HG03108 (cell line): ENCODE measurements at regions not wholly inside any gene's neighbourhood (a gene's known extent, or its start where the extent isn't known, plus 50 kb on each side); places are given as distances from the start of the nearest gene placed in this dataset.
"Not testable (repeated sequence)": the region's sequence is repeated elsewhere in the genome, so short reads cannot be mapped to it uniquely, and the experiment has no call there.

Experiments used
- ATAC-seq: cut with Tn5 transposase; IDR thresholded peaks from one replicate; pipeline ENCODE4 v1.9.1; 2021; ENCODE audit warnings: moderate library complexity; ENCODE audit not compliant: unreplicated experiment

DNA sequence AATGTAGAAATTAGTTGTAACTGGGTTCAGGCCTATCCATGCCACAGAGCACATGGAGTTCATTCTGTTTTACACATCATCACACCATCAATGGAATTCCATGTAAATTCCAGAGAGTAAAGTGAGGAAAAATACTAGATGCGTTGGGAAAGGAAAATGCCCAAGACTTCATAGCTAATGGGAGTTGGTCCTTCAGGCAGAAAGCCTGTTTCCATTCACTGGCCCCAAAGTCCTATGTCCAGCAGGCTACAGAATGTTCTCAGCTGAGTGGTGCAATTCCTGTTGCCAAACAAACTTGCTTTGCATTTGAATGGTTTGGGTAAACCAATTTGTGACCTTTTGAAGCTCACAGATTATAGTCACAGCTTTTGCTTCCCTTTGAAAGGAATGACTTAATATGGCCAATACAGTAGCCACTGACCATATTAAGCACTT, 164.6 kb upstream of the PFN2 start:
- no peak for ATAC-seq

DNA sequence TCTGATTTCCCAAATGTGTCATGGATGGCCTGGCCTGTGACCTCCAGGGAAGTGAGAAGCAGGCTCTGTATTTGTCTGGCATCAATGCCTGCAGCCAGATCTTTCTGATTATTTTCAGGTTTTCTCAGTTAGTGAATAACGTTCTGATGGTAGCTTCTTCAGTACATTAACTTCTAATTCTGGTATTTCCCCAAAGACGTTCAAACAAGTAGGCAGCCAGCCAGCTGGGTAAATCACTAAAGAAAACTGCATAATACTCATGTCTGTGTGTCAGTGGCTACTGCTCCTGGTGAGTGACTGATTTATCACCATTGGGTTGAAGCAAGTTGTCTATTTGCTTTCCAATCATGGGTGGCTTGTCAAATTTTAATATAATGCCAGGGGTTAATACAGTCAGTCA, 162.6 kb upstream of the PFN2 start:
- no peak for ATAC-seq

DNA sequence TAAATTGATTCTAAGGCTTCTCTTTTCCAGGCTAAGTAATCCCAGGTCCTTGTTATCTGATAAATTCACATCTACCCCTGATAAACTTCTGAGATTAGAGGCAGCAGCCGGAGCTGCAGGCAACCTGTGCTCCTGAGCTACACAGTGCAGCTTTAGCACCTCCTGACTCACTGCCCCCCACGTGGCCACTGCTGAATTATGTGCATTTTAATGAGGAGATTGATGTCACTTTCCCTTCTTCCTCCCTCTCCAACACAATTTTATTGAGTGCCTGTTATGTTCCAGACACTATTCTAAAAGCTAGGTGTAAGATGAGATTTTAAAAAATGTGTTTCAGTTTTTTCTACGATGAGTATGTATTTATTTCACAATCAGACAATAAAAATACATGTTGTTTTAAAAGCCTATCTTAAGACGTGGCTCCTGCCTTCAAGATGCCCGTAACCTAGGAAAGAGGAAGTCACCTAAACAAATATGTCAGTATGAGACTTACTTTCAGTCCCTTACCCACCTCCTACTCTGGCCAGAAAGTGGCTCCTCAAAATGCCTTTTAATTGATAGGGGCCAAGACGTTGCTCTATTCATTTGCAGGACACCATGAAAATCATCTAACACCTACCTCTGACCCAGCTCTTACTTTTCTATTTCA, 161.5 kb upstream of the PFN2 start:
- ATAC-seq, result no peak

DNA sequence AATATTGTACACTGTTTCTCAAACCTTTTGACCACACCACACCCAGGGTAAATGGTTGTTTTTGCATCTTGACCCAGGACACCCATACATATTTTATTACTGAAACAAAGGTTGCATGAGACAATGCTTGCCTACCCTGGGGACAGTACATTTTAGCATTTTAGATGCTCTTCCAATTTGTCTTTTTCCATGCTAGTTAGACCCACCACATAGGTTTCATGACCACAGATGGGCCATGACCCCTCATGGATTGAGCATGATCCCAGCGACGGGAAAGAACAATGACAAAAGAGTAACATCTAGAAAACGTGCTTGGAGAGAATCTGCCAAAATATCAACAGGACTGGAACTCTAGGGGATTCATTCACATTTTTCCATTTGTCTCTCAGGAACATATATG, 161.0 kb upstream of the PFN2 start:
- ATAC-seq, result no peak

- ATAC-seq, result no peak
These were observed 159.9 kb upstream of the PFN2 start for GRCh38 chr3:150130404-150131100.

DNA sequence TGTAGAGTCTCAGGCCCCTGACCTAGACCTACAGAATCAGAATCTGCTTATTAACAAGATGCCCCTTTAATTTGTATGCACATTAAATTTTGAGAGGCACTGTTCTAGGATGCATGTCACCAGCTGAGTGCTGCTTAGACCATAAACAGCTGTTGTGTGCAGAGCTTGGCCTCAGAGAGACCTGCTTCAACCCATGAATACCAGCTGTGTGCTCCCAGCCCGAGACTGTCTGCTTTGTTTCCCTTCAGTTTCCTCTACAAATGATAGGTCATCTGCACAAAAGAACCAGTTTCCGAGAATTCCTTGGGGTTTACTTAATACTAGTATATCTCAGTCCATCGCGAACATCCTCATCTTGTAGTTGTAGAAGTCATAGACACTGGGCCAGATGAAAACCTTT, 158.5 kb upstream of the PFN2 start:
- no peak for ATAC-seq

DNA sequence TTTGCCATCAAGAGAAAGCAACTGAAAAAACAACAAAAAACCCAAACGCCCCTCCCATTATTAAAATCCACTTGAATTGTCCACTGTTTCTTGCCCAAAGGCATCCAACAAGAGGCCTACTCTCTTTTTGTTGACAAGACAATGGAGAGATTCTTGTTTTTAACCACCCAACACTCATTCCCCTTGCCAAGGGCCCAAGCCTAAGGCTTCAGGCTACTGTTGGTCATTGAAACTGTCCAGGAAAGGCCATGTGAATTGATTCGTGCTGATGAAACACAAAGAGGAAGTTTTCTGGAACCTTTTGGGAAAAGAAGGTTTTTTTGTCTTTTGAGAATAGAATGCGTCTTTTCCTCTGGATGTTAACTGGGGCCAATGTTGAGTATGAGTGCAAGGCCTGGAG, 157.4 kb upstream of the PFN2 start:
- ATAC-seq, result no peak

DNA sequence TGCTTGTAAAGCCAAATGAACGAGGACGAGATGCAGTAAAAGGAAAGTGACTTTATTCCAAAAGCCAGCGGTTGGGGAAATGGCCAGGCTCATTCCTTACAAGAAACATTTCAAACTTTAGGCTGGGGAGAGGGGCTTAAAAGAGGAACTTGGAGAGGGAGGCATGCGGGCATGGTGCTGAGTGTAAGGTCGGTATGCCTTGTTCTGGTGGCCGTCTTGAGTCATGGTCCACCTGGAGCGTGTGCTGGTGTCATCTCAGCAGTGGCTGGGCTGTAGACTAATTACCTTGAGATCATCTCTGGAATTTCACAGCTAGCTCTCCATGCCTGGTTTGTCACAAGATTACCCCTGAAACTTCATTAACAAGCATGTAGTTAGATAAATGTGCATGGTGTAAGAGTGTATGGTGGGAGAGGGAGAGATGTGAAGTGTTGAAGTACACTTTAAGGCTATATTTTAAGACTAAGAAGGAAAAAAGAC, 156.4 kb upstream of the PFN2 start:
- no peak for ATAC-seq

- ATAC-seq, result no peak
These were observed 153.4 kb upstream of the PFN2 start for GRCh38 chr3:150124142-150124541.

DNA sequence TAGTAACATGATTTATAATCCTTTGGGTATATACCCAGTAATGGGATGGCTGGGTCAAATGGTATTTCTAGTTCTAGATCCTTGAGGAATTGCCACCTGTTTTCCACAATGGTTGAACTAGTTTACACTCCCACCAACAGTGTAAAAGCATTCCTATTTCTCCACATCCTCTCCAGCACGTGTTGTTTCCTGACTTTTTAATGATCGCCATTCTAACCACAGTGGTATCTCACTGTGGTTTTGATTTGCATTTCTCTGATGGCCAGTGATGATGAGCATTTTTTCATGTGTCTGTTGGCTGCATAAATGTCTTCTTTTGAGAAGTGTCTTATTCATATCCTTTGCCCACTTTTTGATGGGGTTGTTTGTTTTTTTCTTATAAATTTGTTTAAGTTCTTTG, 152.6 kb upstream of the PFN2 start:
- ATAC-seq, result not testable (repeated sequence)

DNA sequence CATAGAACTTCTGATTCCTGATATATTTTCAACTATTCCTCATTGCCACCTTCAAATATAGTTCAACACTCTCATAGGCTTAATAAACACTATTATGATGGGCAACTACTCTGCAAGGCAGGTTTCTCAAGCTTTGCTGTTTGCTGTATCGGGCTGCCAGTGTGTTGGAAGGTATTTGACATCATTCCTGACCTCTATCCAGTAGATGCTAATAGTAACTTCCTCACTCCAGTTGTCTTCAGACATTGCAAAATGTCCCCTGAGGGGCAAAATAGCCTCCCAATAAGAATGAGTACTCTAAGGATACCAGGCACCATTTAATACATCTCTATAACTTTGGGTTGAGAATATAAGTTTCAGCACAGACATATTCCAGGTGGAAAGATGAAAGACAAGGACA, 147.5 kb upstream of the PFN2 start:
- no peak for ATAC-seq

DNA sequence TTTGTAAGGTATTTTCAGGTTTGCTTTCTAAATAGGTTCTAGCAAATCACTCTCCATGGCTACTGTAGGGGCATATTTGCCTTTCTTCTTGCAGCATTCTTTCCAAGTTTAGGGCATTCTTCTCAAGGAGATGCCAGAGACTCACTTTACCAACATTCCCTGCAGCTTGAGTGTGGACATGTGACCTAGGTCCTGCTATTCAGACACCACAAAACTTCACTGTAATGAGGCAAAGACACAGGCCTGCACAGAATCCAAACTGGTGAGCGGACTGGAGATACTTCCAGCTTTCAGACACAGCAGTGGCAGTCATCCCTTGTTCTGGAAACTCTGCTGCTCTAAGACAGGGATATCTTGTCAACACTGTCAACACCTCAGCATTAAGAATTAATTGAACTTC, 146.4 kb upstream of the PFN2 start:
- no peak for ATAC-seq

GRCh38 chr3:150116196-150116595, 145.5 kb upstream of the PFN2 start:
- ATAC-seq, result no peak

DNA sequence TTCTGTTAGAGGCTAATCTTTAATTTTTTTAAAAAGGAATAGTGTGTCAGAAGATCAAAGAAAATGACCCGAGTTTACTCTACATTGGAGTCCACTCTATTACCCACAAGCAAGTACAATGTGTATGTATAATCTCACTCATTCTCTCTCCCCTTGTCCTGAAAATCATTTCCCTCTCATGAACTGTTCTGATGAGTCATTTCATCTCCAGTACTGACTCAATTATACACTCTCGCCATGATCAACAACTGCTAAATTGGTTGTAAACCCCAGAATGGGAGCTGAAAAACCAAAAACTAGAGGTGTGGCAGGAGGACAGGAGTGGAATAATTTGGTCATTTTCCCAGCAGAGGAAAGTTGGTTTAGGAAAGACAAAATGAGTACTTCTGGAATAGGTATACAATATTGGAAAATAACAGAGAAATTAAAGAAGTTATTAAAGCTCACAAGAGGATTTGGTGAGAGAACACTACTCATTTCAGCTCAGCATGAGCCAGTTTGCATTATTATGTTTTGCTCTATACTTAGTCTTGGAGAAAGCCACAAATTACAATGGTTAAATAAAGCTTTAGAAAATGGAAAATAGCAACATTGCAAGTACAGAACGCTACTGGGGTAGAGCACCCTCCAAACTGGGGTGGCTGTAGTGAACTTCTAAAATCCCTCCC, 144.3 kb upstream of the PFN2 start:
- ATAC-seq, result peak; percentile 80

DNA sequence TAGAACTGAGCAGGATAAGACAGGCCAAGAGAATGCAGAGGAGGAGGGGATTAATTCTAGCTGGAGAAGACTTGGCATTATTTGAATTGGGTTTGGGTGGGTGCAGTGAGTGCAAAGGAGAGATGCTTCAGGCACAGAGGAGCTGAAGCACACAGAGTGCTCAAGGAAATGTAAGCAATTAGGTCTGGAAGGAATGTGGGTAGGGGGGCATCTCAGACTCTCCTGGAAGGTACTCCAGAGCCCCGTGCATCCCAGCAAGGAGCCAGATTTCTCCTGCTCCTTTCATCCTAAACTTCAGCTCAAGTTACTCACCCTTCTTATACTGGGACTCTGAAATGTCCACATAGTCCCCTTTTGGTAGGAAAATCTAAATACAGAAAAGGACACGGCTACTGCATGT, 143.6 kb upstream of the PFN2 start:
- no peak for ATAC-seq

- no peak for ATAC-seq
These were observed 139.4 kb upstream of the PFN2 start for GRCh38 chr3:150110097-150110496.

- ATAC-seq, result no peak
These were observed 136.9 kb upstream of the PFN2 start for GRCh38 chr3:150107429-150108175.

- ATAC-seq, result no peak
These were observed 136.2 kb upstream of the PFN2 start for GRCh38 chr3:150106740-150107428.

DNA sequence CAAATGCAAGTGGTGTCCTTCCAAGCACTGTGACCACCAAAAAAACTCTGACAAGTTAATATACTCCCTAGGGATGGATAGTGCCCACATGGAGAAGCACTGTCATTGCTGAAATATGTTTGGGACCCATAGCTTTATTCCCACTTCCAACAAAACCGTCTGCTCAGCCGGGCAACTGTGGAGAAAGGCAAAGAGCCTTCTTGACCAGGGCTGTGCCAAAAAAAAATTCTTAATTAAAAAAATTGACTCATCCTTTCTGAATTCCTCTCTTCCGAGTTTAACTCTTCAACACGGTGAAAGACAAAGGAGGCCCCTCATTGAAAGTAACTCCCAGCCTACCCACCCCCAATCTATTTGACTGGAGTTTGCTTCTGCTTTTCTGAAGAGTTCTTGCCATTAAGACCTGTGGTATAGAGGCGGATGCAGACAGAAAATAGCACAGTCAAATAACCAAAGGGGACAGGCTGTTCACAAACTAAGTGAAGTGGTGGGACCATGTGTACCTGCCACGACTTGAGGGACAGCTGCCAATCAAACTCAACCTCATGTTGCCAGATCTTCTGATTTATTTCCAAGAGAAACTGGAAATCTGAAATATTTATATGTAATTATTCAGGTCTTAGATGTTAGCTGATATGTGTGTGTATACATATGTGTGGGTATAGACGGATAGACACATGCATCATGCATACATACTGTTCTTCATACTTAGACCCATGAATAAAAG, 135.4 kb upstream of the PFN2 start:
- no peak for ATAC-seq

DNA sequence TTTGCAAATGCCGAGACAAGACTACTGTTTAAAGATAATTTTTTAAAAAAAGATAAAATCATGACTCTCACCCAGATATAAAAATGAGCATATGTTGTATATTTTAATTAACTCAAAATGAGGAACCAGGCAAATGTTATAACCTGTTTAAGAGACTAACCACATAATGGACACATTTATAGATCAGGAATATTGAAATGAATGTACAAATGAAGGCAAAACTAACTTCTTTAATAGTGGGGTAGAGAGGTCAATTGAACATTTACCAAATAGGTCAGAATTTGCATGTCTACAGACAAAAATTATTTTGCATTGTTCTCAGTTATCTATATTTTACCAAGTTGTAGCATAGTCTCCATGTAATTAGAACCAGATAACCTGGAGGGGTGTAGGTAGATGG, 134.3 kb upstream of the PFN2 start:
- ATAC-seq, result no peak
